ENCODE measurements at regions not wholly inside any gene's neighbourhood (a gene's known extent, or its start where the extent isn't known, plus 50 kb on each side); places are given as distances from the start of the nearest gene placed in this dataset.
A peak's percentile ranks its signal among the peaks of the same experiment; 100 is the strongest.

- peak; percentile 63 to 92 (median 76) for TF ChIP-seq CTCF (IDR thresholded peaks at IDR 0.05)
- no peak for TF ChIP-seq POLR2A (IDR thresholded peaks at IDR 0.05)
Measured at GRCh38 chr7:70856901-70857630, 274.9 kb upstream of the GALNT17 start.
